MM.1S (cell line): ENCODE measurements at regions not wholly inside any gene's neighbourhood (a gene's known extent, or its start where the extent isn't known, plus 50 kb on each side); places are given as distances from the start of the nearest gene placed in this dataset.

Source experiments
- DNase-seq: peaks from one replicate; pipeline ENCODE4 v3.0.0-alpha.2; 2015
- H2AFZ ChIP-seq: fragments of 300-600 bp; sonication (generic); 2 replicates; pipeline ENCODE4 v1.6.0; 2016; ENCODE audit warnings: antibody characterized with exemption, low read length
- H3F3A ChIP-seq: fragments of 300-600 bp; sonication (generic); 2 replicates; pipeline ENCODE4 v1.6.1; 2016; ENCODE audit warnings: mild to moderate bottlenecking, antibody characterized with exemption, low read length, moderate library complexity, mixed read lengths; ENCODE audit not compliant: insufficient read depth
- H3K27ac ChIP-seq: fragments of 300-600 bp; sonication (generic); 2 replicates; pipeline ENCODE4 v1.5.1; 2016; ENCODE audit warnings: mild to moderate bottlenecking, low read length
- H3K27me3 ChIP-seq: fragments of 300-600 bp; sonication (generic); replicated peaks from 2 replicates; pipeline ENCODE4 v1.6.0; 2016; ENCODE audit warnings: low read length; ENCODE audit not compliant: insufficient read depth
- H3K36me3 ChIP-seq: fragments of 300-600 bp; sonication (generic); replicated peaks from 2 replicates; pipeline ENCODE4 v1.6.1; 2016; ENCODE audit warnings: mild to moderate bottlenecking, low read length, mixed read lengths; ENCODE audit not compliant: insufficient read depth
- H3K4me1 ChIP-seq: fragments of 300-600 bp; sonication (generic); 2 replicates; pipeline ENCODE4 v1.6.1; 2016; ENCODE audit warnings: low read length, mixed read lengths
- H3K4me2 ChIP-seq: fragments of 300-600 bp; sonication (generic); 2 replicates; pipeline ENCODE4 v1.6.0; 2016; ENCODE audit warnings: low read depth, low read length
- H3K4me3 ChIP-seq: fragments of 300-600 bp; sonication (generic); 2 replicates; pipeline ENCODE4 v1.5.1; 2016; ENCODE audit warnings: low read length, mixed read lengths
- H3K79me2 ChIP-seq: fragments of 300-600 bp; sonication (generic); 2 replicates; pipeline ENCODE4 v1.6.1; 2016; ENCODE audit warnings: mixed run types, low read length, mixed read lengths
- H3K9ac ChIP-seq: fragments of 300-600 bp; sonication (generic); 2 replicates; pipeline ENCODE4 v1.6.1; 2016; ENCODE audit warnings: low read length, mixed read lengths
- H3K9me2 ChIP-seq: fragments of 300-600 bp; sonication (generic); replicated peaks from 2 replicates; pipeline ENCODE4 v1.6.1; 2016; ENCODE audit warnings: mild to moderate bottlenecking, low read length, mixed read lengths; ENCODE audit not compliant: insufficient read depth
- H3K9me3 ChIP-seq: fragments of 300-600 bp; sonication (generic); replicated peaks from 2 replicates; pipeline ENCODE4 v1.6.1; 2016; ENCODE audit warnings: mild to moderate bottlenecking, low read length, mixed read lengths; ENCODE audit not compliant: insufficient read depth
- H4K20me1 ChIP-seq: fragments of 300-600 bp; sonication (generic); 2 replicates; pipeline ENCODE4 v1.6.1; 2016; ENCODE audit warnings: mild to moderate bottlenecking, low read length, moderate library complexity, mixed read lengths; ENCODE audit not compliant: insufficient read depth
- EZH2 ChIP-seq: fragments of 300-600 bp; sonication (generic); optimal IDR thresholded peaks from 2 replicates; pipeline ENCODE3; 2017; ENCODE audit warnings: low read depth, mild to moderate bottlenecking, antibody characterized with exemption, low read length, mixed read lengths
- EZH2phosphoT487 ChIP-seq: fragments of 300-600 bp; sonication (generic); IDR thresholded peaks from 2 replicates; pipeline ENCODE4 v1.6.1; 2018; ENCODE audit warnings: antibody characterized with exemption, low read length
- TF ChIP-seq, protein P1 (sequence below): fragments of 300-600 bp; sonication (generic); IDR thresholded peaks from 2 replicates; pipeline ENCODE4 v1.5.1; 2016; ENCODE audit warnings: antibody characterized with exemption, low read length, mixed read lengths

GRCh38 chr2:78535395-78535794 is 490.1 kb upstream of the REG3G start:
- no peak for TF ChIP-seq EZH2
- no peak for TF ChIP-seq EZH2phosphoT487
- TF ChIP-seq, protein P1, sequence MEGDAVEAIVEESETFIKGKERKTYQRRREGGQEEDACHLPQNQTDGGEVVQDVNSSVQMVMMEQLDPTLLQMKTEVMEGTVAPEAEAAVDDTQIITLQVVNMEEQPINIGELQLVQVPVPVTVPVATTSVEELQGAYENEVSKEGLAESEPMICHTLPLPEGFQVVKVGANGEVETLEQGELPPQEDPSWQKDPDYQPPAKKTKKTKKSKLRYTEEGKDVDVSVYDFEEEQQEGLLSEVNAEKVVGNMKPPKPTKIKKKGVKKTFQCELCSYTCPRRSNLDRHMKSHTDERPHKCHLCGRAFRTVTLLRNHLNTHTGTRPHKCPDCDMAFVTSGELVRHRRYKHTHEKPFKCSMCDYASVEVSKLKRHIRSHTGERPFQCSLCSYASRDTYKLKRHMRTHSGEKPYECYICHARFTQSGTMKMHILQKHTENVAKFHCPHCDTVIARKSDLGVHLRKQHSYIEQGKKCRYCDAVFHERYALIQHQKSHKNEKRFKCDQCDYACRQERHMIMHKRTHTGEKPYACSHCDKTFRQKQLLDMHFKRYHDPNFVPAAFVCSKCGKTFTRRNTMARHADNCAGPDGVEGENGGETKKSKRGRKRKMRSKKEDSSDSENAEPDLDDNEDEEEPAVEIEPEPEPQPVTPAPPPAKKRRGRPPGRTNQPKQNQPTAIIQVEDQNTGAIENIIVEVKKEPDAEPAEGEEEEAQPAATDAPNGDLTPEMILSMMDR = no peak
- H3F3A ChIP-seq = no peaks in the 10 kb centered on the region
- H3K4me1 ChIP-seq = no peaks in the 10 kb centered on the region
- no peaks in the 10 kb centered on the region for H3K9me2 ChIP-seq
- no peaks in the 10 kb centered on the region for H3K9me3 ChIP-seq
- no peak overlapping the region for H3K4me2 ChIP-seq
- no peak overlapping the region for H2AFZ ChIP-seq
- H3K27ac ChIP-seq = no peak overlapping the region
- no peaks in the 10 kb centered on the region for H4K20me1 ChIP-seq
- no peaks in the 10 kb centered on the region for H3K27me3 ChIP-seq
- H3K79me2 ChIP-seq = no peaks in the 10 kb centered on the region
- no peak overlapping the region for H3K9ac ChIP-seq
- DNase-seq = no peak
- no peak overlapping the region for H3K4me3 ChIP-seq
- H3K36me3 ChIP-seq = no peaks in the 10 kb centered on the region

DNA sequence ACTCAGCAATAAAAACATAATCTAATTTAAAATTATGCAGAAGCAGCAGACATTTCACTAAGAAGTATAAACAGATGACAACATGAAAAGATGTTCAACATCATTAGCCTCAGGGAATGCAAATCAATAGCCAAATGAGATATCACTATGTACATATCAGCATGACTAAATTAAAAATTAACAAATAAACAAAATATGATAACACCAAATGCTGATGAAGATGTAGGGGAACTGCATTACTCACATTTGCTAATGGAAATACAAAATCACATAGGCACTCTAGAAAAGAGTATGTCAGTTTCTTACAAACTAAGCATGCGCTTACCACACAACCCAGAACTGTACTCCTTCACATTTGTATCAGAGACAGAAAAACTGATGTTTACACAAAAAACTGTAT is 487.2 kb upstream of the REG3G start:
- Histone ChIP-seq H3F3A (no peaks in the 10 kb centered on the region), H3K4me1 (no peaks in the 10 kb centered on the region), H3K9ac (no peak overlapping the region), H3K4me3 (no peak overlapping the region), H3K4me2 (no peak overlapping the region), H3K36me3 (no peaks in the 10 kb centered on the region), H4K20me1 (no peaks in the 10 kb centered on the region), H3K79me2 (no peaks in the 10 kb centered on the region), H3K9me2 (no peaks in the 10 kb centered on the region), H3K9me3 (no peaks in the 10 kb centered on the region), H3K27me3 (no peaks in the 10 kb centered on the region), H2AFZ (no peak overlapping the region), H3K27ac (no peak overlapping the region)
- TF ChIP-seq EZH2 (no peak), EZH2phosphoT487 (no peak)
- TF ChIP-seq, protein P1 = no peak
- DNase-seq = no peak

GRCh38 chr2:78540255-78540654 is 485.2 kb upstream of the REG3G start:
- DNase-seq = no peak
- Histone ChIP-seq H3K79me2 (no peaks in the 10 kb centered on the region), H3K4me1 (no peaks in the 10 kb centered on the region), H3K27me3 (no peaks in the 10 kb centered on the region), H4K20me1 (no peaks in the 10 kb centered on the region), H3F3A (no peaks in the 10 kb centered on the region), H3K4me3 (no peak overlapping the region), H3K36me3 (no peaks in the 10 kb centered on the region), H3K9me2 (no peaks in the 10 kb centered on the region), H3K9ac (no peak overlapping the region), H3K4me2 (no peak overlapping the region), H3K27ac (no peak overlapping the region), H3K9me3 (no peaks in the 10 kb centered on the region), H2AFZ (no peak overlapping the region)
- TF ChIP-seq EZH2phosphoT487 (no peak), EZH2 (no peak)
- TF ChIP-seq, protein P1 = no peak
